Sigmoid colon (tissue), 4 donors: ENCODE measurements at regions not wholly inside any gene's neighbourhood (a gene's known extent, or its start where the extent isn't known, plus 50 kb on each side); places are given as distances from the start of the nearest gene placed in this dataset.
"Not testable (repeated sequence)": the region's sequence is repeated elsewhere in the genome, so short reads cannot be mapped to it uniquely, and the experiment has no call there.

ENCODE experiments used
- CTCF ChIP-seq, 4 experiments: fragments of 450-650 bp in 3 of 4; fragments of 200-600 bp in 1 of 4; IDR thresholded peaks; one replicate each; pipeline ENCODE4 v1.5.1; 2016 to 2019; ENCODE audit warnings: antibody characterized with exemption in 4 of 4, mild to moderate bottlenecking in 3 of 4, moderate library complexity in 2 of 4
- EP300 ChIP-seq, 4 donors: sonication (generic); formaldehyde crosslinking; IDR thresholded peaks; one replicate each; pipeline ENCODE4 v1.6.1; 2017; ENCODE audit warnings: antibody characterized with exemption in 4 of 4
- POLR2A ChIP-seq, 2 donors: fragments of 450-650 bp; IDR thresholded peaks; one replicate each; pipeline ENCODE4 v1.6.1; 2016; ENCODE audit warnings: antibody characterized with exemption in 2 of 2, mild to moderate bottlenecking in 2 of 2, moderate library complexity in 2 of 2

- TF ChIP-seq EP300, POLR2A, CTCF (IDR thresholded peaks at IDR 0.05): not testable (repeated sequence)
Measured at GRCh38 chrX:139146625-139147024, 383.9 kb upstream of the F9 start.
